MCF 10A (cell line): ENCODE measurements at regions not wholly inside any gene's neighbourhood (a gene's known extent, or its start where the extent isn't known, plus 50 kb on each side); places are given as distances from the start of the nearest gene placed in this dataset.

Experiments used
- BruUV-seq: library from RNA; stranded (reverse); fragments of 400-500 nt; replicated peaks from 2 replicates; lab custom pipeline; 2021; lab: Mats Ljungman, UMichigan
- CTCF ChIA-PET: fragments of 300-600 bp; sonication (Branson Sonifier 250); formaldehyde crosslinking; extraction: SDS; loops from one replicate; lab custom pipeline; 2021; ENCODE audit warnings: antibody characterized with exemption, inconsistent platforms; lab: Yijun Ruan, JAX
- POLR2A ChIA-PET: fragments of 300-600, 350-650 bp; sonication (Branson Sonifier 250); formaldehyde crosslinking; extraction: SDS; loops from one replicate; lab custom pipeline; 2020; ENCODE audit warnings: antibody characterized with exemption, inconsistent platforms; lab: Yijun Ruan, JAX
- DNase-seq: peaks from one replicate; pipeline ENCODE4 v3.0.0-alpha.2; 2018; ENCODE audit not compliant: unreplicated experiment
- H3K27ac Mint-ChIP-seq: one replicate; pipeline ENCODE4 v1.8.0; 2022; ENCODE audit warnings: mild to moderate bottlenecking, low read depth, mixed read lengths; ENCODE audit not compliant: unreplicated experiment
- H3K27me3 Mint-ChIP-seq: one replicate; pipeline ENCODE4 v1.8.0; 2022; ENCODE audit warnings: mixed read lengths; ENCODE audit not compliant: insufficient read depth, unreplicated experiment
- H3K36me3 Mint-ChIP-seq: one replicate; pipeline ENCODE4 v1.8.0; 2022; ENCODE audit warnings: mild to moderate bottlenecking, moderate library complexity, mixed read lengths; ENCODE audit not compliant: insufficient read depth, unreplicated experiment
- H3K4me1 Mint-ChIP-seq: one replicate; pipeline ENCODE4 v1.8.0; 2022; ENCODE audit warnings: mixed read lengths; ENCODE audit not compliant: insufficient read depth, unreplicated experiment
- H3K4me3 Mint-ChIP-seq: one replicate; pipeline ENCODE4 v1.8.0; 2022; ENCODE audit warnings: mild to moderate bottlenecking, moderate library complexity, mixed read lengths; ENCODE audit not compliant: unreplicated experiment
- H3K9me3 Mint-ChIP-seq: one replicate; pipeline ENCODE4 v1.8.0; 2022; ENCODE audit warnings: mixed read lengths; ENCODE audit not compliant: unreplicated experiment
- CTCF ChIP-seq: fragments of 200-600 bp; IDR thresholded peaks from one replicate; pipeline ENCODE4 v1.8.0; 2022; ENCODE audit warnings: antibody characterized with exemption, mild to moderate bottlenecking; ENCODE audit not compliant: unreplicated experiment
- intact Hi-C: fragments of 100-400 bp; cut with micrococcal nuclease; formaldehyde crosslinking; loops from 2 replicates; pipeline ENCODE4 v1.14.1; 2022

- H3K4me3 Mint-ChIP-seq: peak overlapping the region; percentile 38
- no peaks in the 10 kb centered on the region for H3K9me3 Mint-ChIP-seq
- H3K4me1 Mint-ChIP-seq: peaks cover 46% of the 10 kb centered on the region
- peak overlapping the region; percentile 98 for H3K27ac Mint-ChIP-seq
- BruUV-seq: no TSS peak
- ChIA-PET CTCF (interaction anchor here (0.5 to 2.5 kb wide), 5 partner anchors 11 to 636 kb away, joined by 3 to 9 read pairs (median 4); no protein-coding TSS in a partner anchor), POLR2A (interaction anchor here (0.7 to 4.8 kb wide), 6 partner anchors 8 to 62 kb away, joined by 3 to 76 read pairs (median 16); no protein-coding TSS in a partner anchor)
- H3K36me3 Mint-ChIP-seq: peaks cover 21% of the 10 kb centered on the region
- H3K27me3 Mint-ChIP-seq: no peaks in the 10 kb centered on the region
- intact Hi-C loops: loop anchor here (5.0 kb wide), 1 partner anchor 116 kb away; no protein-coding TSS in a partner anchor
- DNase-seq: no peak
- no peak for TF ChIP-seq CTCF
These were observed 203.4 kb upstream of the PRKCQ start for GRCh38 chr10:6783471-6783870.

GRCh38 chr10:6782378-6782777 lies 202.3 kb upstream of the PRKCQ start:
- intact Hi-C loops: loop anchor here (5.0 kb wide), 1 partner anchor 115 kb away; no protein-coding TSS in a partner anchor

GRCh38 chr10:6781133-6781770 lies 201.2 kb upstream of the PRKCQ start:
- no peaks in the 10 kb centered on the region for H3K27me3 Mint-ChIP-seq
- TF ChIP-seq CTCF: no peak
- DNase-seq: no peak
- H3K4me1 Mint-ChIP-seq: peaks cover 58% of the 10 kb centered on the region
- no TSS peak for BruUV-seq
- CTCF ChIA-PET: interaction anchor here (0.6 to 2.5 kb wide), 4 partner anchors 104 to 572 kb away, joined by 3 to 7 read pairs (median 4); no protein-coding TSS in a partner anchor
- intact Hi-C loops: loop anchor here (5.0 kb wide), 1 partner anchor 114 kb away; no protein-coding TSS in a partner anchor
- POLR2A ChIA-PET: interaction anchor here (0.6 to 4.8 kb wide), 12 partner anchors 10 to 131 kb away, joined by 3 to 76 read pairs (median 6); no protein-coding TSS in a partner anchor
- H3K4me3 Mint-ChIP-seq: peak overlapping the region; percentile 76
- H3K36me3 Mint-ChIP-seq: peaks cover 13% of the 10 kb centered on the region
- H3K9me3 Mint-ChIP-seq: no peaks in the 10 kb centered on the region
- H3K27ac Mint-ChIP-seq: peak overlapping the region; percentile 98

More at GRCh38 chr10:6782378-6782777, 202.3 kb upstream of the PRKCQ start:
- BruUV-seq: no TSS peak
- Mint-ChIP-seq H3K4me3 (peak overlapping the region; percentile 76), H3K36me3 (peaks cover 13% of the 10 kb centered on the region), H3K9me3 (no peaks in the 10 kb centered on the region), H3K27ac (peak overlapping the region; percentile 98), H3K4me1 (peaks cover 57% of the 10 kb centered on the region), H3K27me3 (no peaks in the 10 kb centered on the region)
- DNase-seq: no peak
- ChIA-PET POLR2A (interaction anchor here (0.6 to 4.8 kb wide), 10 partner anchors 9 to 308 kb away, joined by 3 to 76 read pairs (median 8); no protein-coding TSS in a partner anchor), CTCF (interaction anchor here (0.6 to 2.5 kb wide), 7 partner anchors 12 to 130 kb away, joined by 3 to 9 read pairs (median 4); no protein-coding TSS in a partner anchor)
- TF ChIP-seq CTCF: no peak

GRCh38 chr10:6780008-6780677 lies 200.1 kb upstream of the PRKCQ start:
- Mint-ChIP-seq H3K36me3 (peaks cover 13% of the 10 kb centered on the region), H3K27me3 (no peaks in the 10 kb centered on the region), H3K9me3 (no peaks in the 10 kb centered on the region), H3K4me1 (peaks cover 65% of the 10 kb centered on the region), H3K4me3 (peak overlapping the region; percentile 76), H3K27ac (peak overlapping the region; percentile 98)
- no peak for TF ChIP-seq CTCF
- TSS peak; percentile 75 for BruUV-seq
- no peak for DNase-seq
- CTCF ChIA-PET: no interaction called here
- intact Hi-C loops: loop anchor here (5.0 kb wide), 1 partner anchor 113 kb away; no protein-coding TSS in a partner anchor
- POLR2A ChIA-PET: interaction anchor here (0.8 to 1.4 kb wide), 6 partner anchors 14 to 59 kb away, joined by 3 to 47 read pairs (median 6); no protein-coding TSS in a partner anchor
